H9 (cell line): ENCODE measurements at regions not wholly inside any gene's neighbourhood (a gene's known extent, or its start where the extent isn't known, plus 50 kb on each side); places are given as distances from the start of the nearest gene placed in this dataset.

Experiments used
- DNase-seq: peaks from one replicate; pipeline ENCODE4 v3.0.0-alpha.2; 2017
- H2AFZ ChIP-seq: one replicate; pipeline ENCODE4 v1.6.1; 2013; ENCODE audit warnings: mild to moderate bottlenecking, low read length, control low read depth, moderate library complexity
- H2AK5ac ChIP-seq: 2 replicates; pipeline ENCODE4 v1.6.1; 2013; ENCODE audit warnings: low read length, control low read depth, mixed read lengths; ENCODE audit not compliant: insufficient read length
- H2BK120ac ChIP-seq: one replicate; pipeline ENCODE4 v1.6.1; 2013; ENCODE audit warnings: low read depth, mild to moderate bottlenecking, low read length, control low read depth, inconsistent platforms; ENCODE audit not compliant: poor library complexity, severe bottlenecking
- H2BK12ac ChIP-seq: 2 replicates; pipeline ENCODE4 v1.6.1; 2013; ENCODE audit warnings: low read length, control low read depth, mixed read lengths, low read depth; ENCODE audit not compliant: insufficient read length
- H2BK15ac ChIP-seq: 2 replicates; pipeline ENCODE4 v1.6.1; 2013; ENCODE audit warnings: low read depth, low read length, control low read depth
- H2BK20ac ChIP-seq: one replicate; pipeline ENCODE4 v1.6.1; 2013; ENCODE audit warnings: low read depth, mild to moderate bottlenecking, low read length, control low read depth, inconsistent platforms; ENCODE audit not compliant: poor library complexity, severe bottlenecking
- H2BK5ac ChIP-seq: 2 replicates; pipeline ENCODE4 v1.6.1; 2013; ENCODE audit warnings: low read length, control low read depth, mixed read lengths; ENCODE audit not compliant: insufficient read length
- H3K14ac ChIP-seq: 2 replicates; pipeline ENCODE4 v1.6.1; 2013; ENCODE audit warnings: low read length, control low read depth; ENCODE audit not compliant: insufficient read depth
- H3K18ac ChIP-seq: 2 replicates; pipeline ENCODE4 v1.6.1; 2013; ENCODE audit warnings: low read depth, mild to moderate bottlenecking, mixed read lengths, low read length, control low read depth; ENCODE audit not compliant: insufficient read length
- H3K23ac ChIP-seq: 2 replicates; pipeline ENCODE4 v1.6.1; 2013; ENCODE audit warnings: low read length, control low read depth, mixed read lengths, low read depth; ENCODE audit not compliant: insufficient read length
- H3K23me2 ChIP-seq: 2 replicates; pipeline ENCODE4 v1.6.1; 2013; ENCODE audit warnings: low read depth, mild to moderate bottlenecking, mixed read lengths, low read length, control low read depth; ENCODE audit not compliant: insufficient read length, poor library complexity, severe bottlenecking
- H3K27ac ChIP-seq: 2 replicates; pipeline ENCODE4 v1.5.1; 2013; ENCODE audit warnings: low read length, control low read depth, mixed read lengths, low read depth; ENCODE audit not compliant: insufficient read length
- H3K27me3 ChIP-seq: 2 replicates; pipeline ENCODE4 v1.6.1; 2013; ENCODE audit warnings: low read length, control low read depth, inconsistent platforms; ENCODE audit not compliant: insufficient read depth
- H3K4ac ChIP-seq: 2 replicates; pipeline ENCODE4 v1.6.1; 2013; ENCODE audit warnings: low read depth, mild to moderate bottlenecking, control low read depth, inconsistent platforms, low read length, moderate library complexity
- H3K4me1 ChIP-seq: 2 replicates; pipeline ENCODE4 v1.6.1; 2013; ENCODE audit warnings: low read length, control low read depth, inconsistent platforms; ENCODE audit not compliant: insufficient read depth
- H3K4me2 ChIP-seq: 2 replicates; pipeline ENCODE4 v1.6.1; 2013; ENCODE audit warnings: low read length, control low read depth, mixed read lengths; ENCODE audit not compliant: insufficient read length, insufficient read depth
- H3K56ac ChIP-seq: 2 replicates; pipeline ENCODE4 v1.6.1; 2013; ENCODE audit warnings: low read depth, mild to moderate bottlenecking, mixed read lengths, low read length, control low read depth; ENCODE audit not compliant: insufficient read length
- H3K79me1 ChIP-seq: 2 replicates; pipeline ENCODE4 v1.6.1; 2013; ENCODE audit warnings: low read depth, mild to moderate bottlenecking, moderate library complexity, low read length, control low read depth, inconsistent platforms; ENCODE audit not compliant: insufficient read depth, poor library complexity, severe bottlenecking
- H3K79me2 ChIP-seq: 2 replicates; pipeline ENCODE4 v1.6.1; 2013; ENCODE audit warnings: low read length, control low read depth, inconsistent platforms; ENCODE audit not compliant: insufficient read depth
- H3K9ac ChIP-seq: 2 replicates; pipeline ENCODE4 v1.6.1; 2013; ENCODE audit warnings: low read length, control low read depth, mixed read lengths; ENCODE audit not compliant: insufficient read length; ENCODE audit errors: extremely low read depth
- H3K9me3 ChIP-seq: one replicate; pipeline ENCODE4 v1.6.1; 2013; ENCODE audit warnings: low read depth, low read length, inconsistent platforms; ENCODE audit not compliant: control insufficient read depth
- H3T11ph ChIP-seq: one replicate; pipeline ENCODE4 v1.6.1; 2013; ENCODE audit warnings: mild to moderate bottlenecking, low read length, control low read depth, inconsistent platforms
- H4K20me1 ChIP-seq: one replicate; pipeline ENCODE4 v1.6.1; 2013; ENCODE audit not compliant: control insufficient read depth, insufficient read length, insufficient read depth
- H4K5ac ChIP-seq: 2 replicates; pipeline ENCODE4 v1.6.1; 2013; ENCODE audit warnings: low read depth, mild to moderate bottlenecking, mixed read lengths, low read length, control low read depth; ENCODE audit not compliant: insufficient read length
- H4K8ac ChIP-seq: replicated peaks from 2 replicates; pipeline ENCODE4 v1.6.1; 2013; ENCODE audit warnings: low read length, control low read depth, mixed read lengths, low read depth; ENCODE audit not compliant: insufficient read length
- H4K91ac ChIP-seq: 2 replicates; pipeline ENCODE4 v1.6.1; 2013; ENCODE audit warnings: low read depth, mild to moderate bottlenecking, moderate library complexity, mixed read lengths, low read length, control low read depth; ENCODE audit not compliant: insufficient read length
- H3K27ac Mint-ChIP-seq, 3 experiments: 2 replicates in 2 of 3; 3 replicates in 1 of 3; pipeline ENCODE4 v1.8.0; 2020 to 2021; ENCODE audit warnings: mixed read lengths in 3 of 3, mild to moderate bottlenecking in 1 of 3, moderate library complexity in 1 of 3
- H3K27me3 Mint-ChIP-seq: 2 replicates; pipeline ENCODE4 v1.8.0; 2021; ENCODE audit warnings: low read depth, mild to moderate bottlenecking, moderate library complexity, mixed read lengths
- H3K36me3 Mint-ChIP-seq, 3 experiments: 2 replicates in 2 of 3; 3 replicates in 1 of 3; pipeline ENCODE4 v1.8.0; 2020 to 2021; ENCODE audit warnings: low read depth in 3 of 3, mixed read lengths in 3 of 3; ENCODE audit not compliant: insufficient read depth in 1 of 3
- H3K4me1 Mint-ChIP-seq, 2 experiments: 2 replicates each; pipeline ENCODE4 v1.8.0; 2020; ENCODE audit warnings: mixed read lengths in 2 of 2
- H3K4me3 Mint-ChIP-seq, 2 experiments: 2 replicates in 1 of 2; 3 replicates in 1 of 2; pipeline ENCODE4 v1.8.0; 2020 to 2021; ENCODE audit warnings: mild to moderate bottlenecking in 2 of 2, mixed read lengths in 2 of 2, moderate library complexity in 1 of 2
- H3K9me3 Mint-ChIP-seq, 2 experiments: 2 replicates in 1 of 2; 3 replicates in 1 of 2; pipeline ENCODE4 v1.8.0; 2020; ENCODE audit warnings: mild to moderate bottlenecking in 2 of 2, mixed read lengths in 2 of 2, moderate library complexity in 1 of 2
- CTCF ChIP-seq: fragments of 200-600 bp; sonication (generic); conservative IDR thresholded peaks from 3 replicates; pipeline ENCODE4 v1.8.0; 2021; ENCODE audit warnings: antibody characterized with exemption, mild to moderate bottlenecking

GRCh38 chr13:42667638-42668037, 93.7 kb downstream of the TNFSF11 start:
- H2BK12ac ChIP-seq, result no peak overlapping the region
- Mint-ChIP-seq H3K27ac (no peak overlapping the region), H3K9me3 (peaks cover 7 to 9% of the 10 kb centered on the region in 2 experiments; a peak in 4 of 5 replicates), H3K4me3 (no peak overlapping the region), H3K36me3 (peaks cover 0 to 10% (median 0%) of the 10 kb centered on the region in 3 experiments; a peak in 4 of 7 replicates), H3K27me3 (no peaks in the 10 kb centered on the region), H3K4me1 (no peaks in the 10 kb centered on the region)
- no peak overlapping the region for H4K91ac ChIP-seq
- H3K56ac ChIP-seq, result no peak overlapping the region
- H2BK5ac ChIP-seq, result no peak overlapping the region
- H4K8ac ChIP-seq, result no peak overlapping the region
- no peak overlapping the region for H2BK120ac ChIP-seq
- DNase-seq, result no peak
- H2BK20ac ChIP-seq, result no peak overlapping the region
- H2BK15ac ChIP-seq, result no peak overlapping the region
- H3T11ph ChIP-seq, result no peak overlapping the region
- H3K14ac ChIP-seq, result no peak overlapping the region
- H2AFZ ChIP-seq, result no peak overlapping the region
- no peaks in the 10 kb centered on the region for H4K20me1 ChIP-seq
- H3K4me1 ChIP-seq, result no peaks in the 10 kb centered on the region
- H4K5ac ChIP-seq, result no peak overlapping the region
- no peaks in the 10 kb centered on the region for H3K79me2 ChIP-seq
- no peaks in the 10 kb centered on the region for H3K27me3 ChIP-seq
- no peak overlapping the region for H3K18ac ChIP-seq
- H3K23ac ChIP-seq, result no peak overlapping the region
- no peaks in the 10 kb centered on the region for H3K79me1 ChIP-seq
- no peak overlapping the region for H2AK5ac ChIP-seq
- no peaks in the 10 kb centered on the region for H3K9me3 ChIP-seq
- TF ChIP-seq CTCF, result no peak
- no peak overlapping the region for H3K4me2 ChIP-seq
- H3K4ac ChIP-seq, result no peak overlapping the region
- H3K9ac ChIP-seq, result no peak overlapping the region
- no peaks in the 10 kb centered on the region for H3K23me2 ChIP-seq
- no peak overlapping the region for H3K27ac ChIP-seq
